Neural cell (in vitro differentiated cells): ENCODE measurements at regions not wholly inside any gene's neighbourhood (a gene's known extent, or its start where the extent isn't known, plus 50 kb on each side); places are given as distances from the start of the nearest gene placed in this dataset.

Source experiments
- CTCF ChIP-seq: fragments of 450-650 bp; IDR thresholded peaks from 2 replicates; pipeline ENCODE4 v1.5.1; 2014; ENCODE audit warnings: antibody characterized with exemption, mild to moderate bottlenecking, moderate library complexity; ENCODE audit not compliant: poor library complexity, severe bottlenecking
- EZH2 ChIP-seq: fragments of 200-600, 300-800 bp; shearing (Covaris generic), sonication (generic); IDR thresholded peaks from 2 replicates; pipeline ENCODE4 v1.6.1; 2014; ENCODE audit warnings: antibody characterized with exemption, low read length, borderline replicate concordance, mild to moderate bottlenecking; ENCODE audit not compliant: insufficient read depth, poor library complexity, severe bottlenecking
- MXI1 ChIP-seq: fragments of 450-650 bp; conservative IDR thresholded peaks from 2 replicates; pipeline ENCODE4 v1.6.1; 2014; ENCODE audit warnings: antibody characterized with exemption, mild to moderate bottlenecking; ENCODE audit not compliant: poor library complexity, severe bottlenecking
- POLR2AphosphoS5 ChIP-seq: IDR thresholded peaks from 2 replicates; pipeline ENCODE4 v1.6.1; 2012
- RAD21 ChIP-seq: fragments of 450-650 bp; conservative IDR thresholded peaks from 2 replicates; pipeline ENCODE4 v1.6.1; 2014; ENCODE audit warnings: antibody characterized with exemption, mild to moderate bottlenecking, moderate library complexity
- REST ChIP-seq: IDR thresholded peaks from 2 replicates; pipeline ENCODE4 v1.6.1; 2012; ENCODE audit warnings: borderline replicate concordance
- SMC3 ChIP-seq: fragments of 450-650 bp; conservative IDR thresholded peaks from 2 replicates; pipeline ENCODE4 v1.6.1; 2014; ENCODE audit warnings: antibody characterized with exemption, mild to moderate bottlenecking, moderate library complexity; ENCODE audit not compliant: poor library complexity

- no peak for TF ChIP-seq SMC3
- TF ChIP-seq CTCF, result no peak
- TF ChIP-seq EZH2, result no peak
- TF ChIP-seq RAD21, result no peak
- no peak for TF ChIP-seq MXI1
- TF ChIP-seq REST, result no peak
- no peak for TF ChIP-seq POLR2AphosphoS5
Observed at GRCh38 chr5:23302438-23302837, 205.0 kb upstream of the PRDM9 start.
